Upper lobe of right lung (tissue), 1 donor: ENCODE measurements at regions not wholly inside any gene's neighbourhood (a gene's known extent, or its start where the extent isn't known, plus 50 kb on each side); places are given as distances from the start of the nearest gene placed in this dataset.

Experiments used
- ATAC-seq: fragments of 200-7000 bp; cut with Tn5 transposase; one replicate; pipeline ENCODE4 v1.9.1; 2020; ENCODE audit warnings: mild to moderate bottlenecking, moderate library complexity
- DNase-seq: peaks from one replicate; pipeline ENCODE4 v3.0.0-alpha.2; 2020
- H3K27ac ChIP-seq: fragments of 200-600 bp; one replicate; pipeline ENCODE4 v1.8.0; 2022
- H3K27me3 ChIP-seq: fragments of 200-600 bp; one replicate; pipeline ENCODE4 v1.8.0; 2022; ENCODE audit warnings: mild to moderate bottlenecking
- H3K36me3 ChIP-seq: fragments of 200-600 bp; one replicate; pipeline ENCODE4 v1.8.0; 2022
- H3K4me1 ChIP-seq: fragments of 200-600 bp; one replicate; pipeline ENCODE4 v1.8.0; 2022
- H3K4me3 ChIP-seq: fragments of 200-600 bp; one replicate; pipeline ENCODE4 v1.8.0; 2022; ENCODE audit warnings: mild to moderate bottlenecking
- H3K9me3 ChIP-seq: fragments of 200-600 bp; one replicate; pipeline ENCODE4 v1.8.0; 2022
- CTCF ChIP-seq: fragments of 200-600 bp; IDR thresholded peaks from one replicate; pipeline ENCODE4 v1.8.0; 2022; ENCODE audit warnings: antibody characterized with exemption
- intact Hi-C: fragments of 100-400 bp; cut with DNase I; formaldehyde crosslinking; loops from one replicate; pipeline ENCODE4 v1.11.0; 2022
- donor health status: DM: no; HTN: yes; CAD: no; lungs with severe emphysema.

GRCh38 chr4:66202870-66203269 lies 532.6 kb upstream of the EPHA5 start:
- no peak for ATAC-seq
- DNase-seq = no peak
- intact Hi-C loops = no loop called here
- Histone ChIP-seq H3K27ac (no peak overlapping the region), H3K27me3 (no peaks in the 10 kb centered on the region), H3K4me1 (no peaks in the 10 kb centered on the region), H3K36me3 (no peaks in the 10 kb centered on the region), H3K4me3 (no peak overlapping the region), H3K9me3 (no peaks in the 10 kb centered on the region)
- no peak for TF ChIP-seq CTCF

DNA sequence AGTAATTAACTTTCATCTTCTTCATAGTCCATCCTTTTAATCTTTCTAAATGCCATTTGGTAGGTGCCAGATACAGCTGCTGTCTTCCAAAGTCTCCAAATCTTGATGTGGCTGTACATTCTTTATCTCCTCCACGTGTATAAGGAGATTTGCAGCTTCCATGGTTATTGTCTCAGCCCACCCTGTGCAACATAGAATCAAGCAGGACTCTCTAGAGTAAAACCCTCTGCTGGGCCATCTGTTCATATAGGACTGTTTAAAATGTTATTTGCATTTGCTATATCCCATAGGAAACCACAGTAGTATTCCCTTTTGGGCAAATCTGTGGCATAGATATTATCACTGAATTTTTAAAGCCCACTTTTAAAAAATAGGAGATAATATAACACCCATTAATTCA lies 527.2 kb upstream of the EPHA5 start:
- no peaks in the 10 kb centered on the region for H3K36me3 ChIP-seq
- TF ChIP-seq CTCF = no peak
- no peak for ATAC-seq
- H3K27ac ChIP-seq = no peak overlapping the region
- no peaks in the 10 kb centered on the region for H3K27me3 ChIP-seq
- no peak overlapping the region for H3K4me3 ChIP-seq
- H3K9me3 ChIP-seq = no peaks in the 10 kb centered on the region
- no peaks in the 10 kb centered on the region for H3K4me1 ChIP-seq
- intact Hi-C loops = no loop called here
- DNase-seq = no peak

DNA sequence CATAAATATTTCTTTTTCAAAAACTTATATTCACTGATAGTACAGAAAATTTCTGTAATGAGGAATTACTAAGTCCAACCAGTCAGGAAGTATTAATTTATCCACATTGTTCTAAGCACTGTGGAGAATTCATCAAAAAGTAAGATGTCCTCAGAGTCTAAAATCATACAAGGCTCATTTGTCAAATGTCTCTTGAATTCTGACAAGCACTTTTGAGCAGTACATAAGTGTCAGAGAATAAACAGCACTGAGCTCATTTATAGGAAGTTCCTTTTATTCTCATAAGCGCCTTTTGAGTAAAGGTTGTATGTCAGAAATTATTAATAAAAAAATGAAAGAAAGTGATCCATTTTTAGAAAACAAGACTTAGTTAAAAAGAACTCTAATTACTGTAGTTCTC lies 523.2 kb upstream of the EPHA5 start:
- Histone ChIP-seq H3K4me1 (no peaks in the 10 kb centered on the region), H3K27ac (no peak overlapping the region), H3K4me3 (no peak overlapping the region), H3K9me3 (no peaks in the 10 kb centered on the region), H3K36me3 (no peaks in the 10 kb centered on the region), H3K27me3 (no peaks in the 10 kb centered on the region)
- no peak for TF ChIP-seq CTCF
- intact Hi-C loops = no loop called here
- no peak for ATAC-seq
- DNase-seq = no peak

GRCh38 chr4:66187175-66187720 lies 517.0 kb upstream of the EPHA5 start:
- Histone ChIP-seq H3K4me3 (no peak overlapping the region), H3K36me3 (no peaks in the 10 kb centered on the region), H3K27me3 (no peaks in the 10 kb centered on the region), H3K4me1 (no peaks in the 10 kb centered on the region), H3K27ac (no peak overlapping the region), H3K9me3 (no peaks in the 10 kb centered on the region)
- ATAC-seq (peak; percentile 37), DNase-seq (peak; percentile 31)
- no peak for TF ChIP-seq CTCF
- intact Hi-C loops = no loop called here

- H3K27me3 ChIP-seq = no peaks in the 10 kb centered on the region
- H3K36me3 ChIP-seq = no peaks in the 10 kb centered on the region
- ATAC-seq (no peak), DNase-seq (no peak)
- no peak for TF ChIP-seq CTCF
- H3K9me3 ChIP-seq = no peaks in the 10 kb centered on the region
- H3K4me3 ChIP-seq = no peak overlapping the region
- intact Hi-C loops = no loop called here
- no peak overlapping the region for H3K27ac ChIP-seq
- no peaks in the 10 kb centered on the region for H3K4me1 ChIP-seq
Observed at GRCh38 chr4:66186095-66186494, 515.8 kb upstream of the EPHA5 start.

DNA sequence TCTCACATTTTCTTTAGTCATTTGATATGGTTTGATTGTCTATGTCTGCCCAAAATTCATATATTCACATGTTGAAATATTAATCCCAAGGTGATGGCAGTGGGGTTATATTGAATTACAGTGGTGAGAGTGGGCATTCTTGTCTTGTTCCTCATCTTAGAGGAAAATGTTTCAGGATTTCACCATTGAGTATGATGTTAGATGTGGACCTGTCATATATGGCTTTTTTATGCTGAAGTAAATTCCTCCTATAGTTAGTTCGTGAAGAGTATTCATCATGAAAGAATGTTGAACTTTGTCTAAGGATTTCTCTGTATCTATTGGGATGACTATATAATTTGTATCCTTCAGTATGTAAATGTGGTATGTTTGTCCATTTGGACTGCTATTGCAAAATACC lies 512.3 kb upstream of the EPHA5 start:
- Histone ChIP-seq H3K4me1 (no peaks in the 10 kb centered on the region), H3K36me3 (no peaks in the 10 kb centered on the region), H3K9me3 (no peaks in the 10 kb centered on the region), H3K4me3 (no peak overlapping the region), H3K27ac (no peak overlapping the region), H3K27me3 (no peaks in the 10 kb centered on the region)
- intact Hi-C loops = no loop called here
- no peak for TF ChIP-seq CTCF
- ATAC-seq (no peak), DNase-seq (no peak)
